ENCODE measurements at regions not wholly inside any gene's neighbourhood (a gene's known extent, or its start where the extent isn't known, plus 50 kb on each side); places are given as distances from the start of the nearest gene placed in this dataset.

GRCh38 chr9:101915482-101915881 lies 177.0 kb upstream of the GRIN3A start:
- H3K4me3 ChIP-seq (replicated peaks; ENCODE audit: low read depth, low read length): no peak overlapping the region
- DNase-seq (ENCODE audit: extremely low read depth, low read depth): no peak
- TF ChIP-seq CTCF (IDR thresholded peaks at IDR 0.05; ENCODE audit: low read depth, low read length, missing control alignments): no peak

- H3K4me3 ChIP-seq (replicated peaks; ENCODE audit: low read depth, low read length): no peak overlapping the region
- DNase-seq (ENCODE audit: extremely low read depth, low read depth): no peak
- no peak for TF ChIP-seq CTCF (IDR thresholded peaks at IDR 0.05; ENCODE audit: low read depth, low read length, missing control alignments)
Observed at GRCh38 chr9:101912698-101913097, 174.3 kb upstream of the GRIN3A start.

GRCh38 chr9:101907466-101907865 lies 169.0 kb upstream of the GRIN3A start:
- no peak for TF ChIP-seq CTCF (IDR thresholded peaks at IDR 0.05; ENCODE audit: low read depth, low read length, missing control alignments)
- no peak for DNase-seq (ENCODE audit: extremely low read depth, low read depth)
- no peak overlapping the region for H3K4me3 ChIP-seq (replicated peaks; ENCODE audit: low read depth, low read length)

GRCh38 chr9:101904845-101905244 lies 166.4 kb upstream of the GRIN3A start:
- TF ChIP-seq CTCF (IDR thresholded peaks at IDR 0.05; ENCODE audit: low read depth, low read length, missing control alignments): no peak
- DNase-seq (ENCODE audit: extremely low read depth, low read depth): no peak
- H3K4me3 ChIP-seq (replicated peaks; ENCODE audit: low read depth, low read length): no peak overlapping the region

- no peak overlapping the region for H3K4me3 ChIP-seq (replicated peaks; ENCODE audit: low read depth, low read length)
- no peak for TF ChIP-seq CTCF (IDR thresholded peaks at IDR 0.05; ENCODE audit: low read depth, low read length, missing control alignments)
- no peak for DNase-seq (ENCODE audit: extremely low read depth, low read depth)
Observed at GRCh38 chr9:101902051-101902450, 163.6 kb upstream of the GRIN3A start.

GRCh38 chr9:101897196-101897595 lies 158.7 kb upstream of the GRIN3A start:
- no peak for DNase-seq (ENCODE audit: extremely low read depth, low read depth)

More at GRCh38 chr9:101897196-101897595, 158.7 kb upstream of the GRIN3A start:
- H3K4me3 ChIP-seq (replicated peaks; ENCODE audit: low read depth, low read length): no peak overlapping the region
- no peak for TF ChIP-seq CTCF (IDR thresholded peaks at IDR 0.05; ENCODE audit: low read depth, low read length, missing control alignments)

Data from HFF-Myc (cell line).